GM19328 (cell line): ENCODE measurements at regions not wholly inside any gene's neighbourhood (a gene's known extent, or its start where the extent isn't known, plus 50 kb on each side); places are given as distances from the start of the nearest gene placed in this dataset.

Experiments used
- ATAC-seq: cut with Tn5 transposase; IDR thresholded peaks from one replicate; pipeline ENCODE4 v1.9.1; 2021; ENCODE audit warnings: mild to moderate bottlenecking, moderate library complexity; ENCODE audit not compliant: unreplicated experiment

DNA sequence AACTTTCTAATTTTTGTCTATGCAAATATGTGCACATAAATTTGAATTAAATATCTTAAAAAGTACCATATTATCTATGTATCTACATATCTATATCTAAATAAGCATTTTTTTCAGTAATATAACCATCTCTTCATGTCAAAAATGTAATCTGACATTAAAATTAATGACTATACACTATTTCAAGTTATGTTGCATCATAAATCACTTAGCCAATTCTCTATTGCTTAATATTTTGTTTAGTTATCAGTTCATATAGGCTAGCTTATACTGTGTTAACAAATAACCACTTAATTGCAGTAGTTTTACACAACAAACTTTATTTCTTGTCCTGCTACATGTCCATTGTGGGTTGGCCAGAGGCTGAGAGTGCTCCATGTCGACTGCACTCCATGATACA, 360.8 kb downstream of the EPM2A start:
- no peak for ATAC-seq

- no peak for ATAC-seq
These were observed 359.8 kb downstream of the EPM2A start for GRCh38 chr6:145375502-145375901.

- no peak for ATAC-seq
These were observed 355.1 kb downstream of the EPM2A start for GRCh38 chr6:145380186-145380585.

DNA sequence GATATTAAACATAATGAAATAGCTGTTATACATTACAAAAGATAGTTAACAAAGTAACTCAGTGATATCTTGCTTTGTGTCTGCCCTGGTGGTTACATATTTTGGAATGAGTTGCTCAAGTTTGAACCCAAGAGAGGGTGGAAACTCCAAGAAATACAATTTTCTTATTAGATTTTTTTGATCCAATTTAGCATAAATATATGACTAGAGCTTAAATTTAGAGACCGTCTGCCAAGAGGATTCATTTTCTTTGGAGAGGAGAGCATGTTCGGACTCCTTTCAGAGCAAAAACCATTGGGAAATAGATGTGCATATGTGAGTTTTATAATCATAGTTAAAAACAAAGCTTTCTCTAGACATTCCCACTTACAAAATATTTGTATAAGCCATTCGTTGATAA, 353.4 kb downstream of the EPM2A start:
- no peak for ATAC-seq

GRCh38 chr6:145383428-145383827, 351.9 kb downstream of the EPM2A start:
- ATAC-seq: no peak

DNA sequence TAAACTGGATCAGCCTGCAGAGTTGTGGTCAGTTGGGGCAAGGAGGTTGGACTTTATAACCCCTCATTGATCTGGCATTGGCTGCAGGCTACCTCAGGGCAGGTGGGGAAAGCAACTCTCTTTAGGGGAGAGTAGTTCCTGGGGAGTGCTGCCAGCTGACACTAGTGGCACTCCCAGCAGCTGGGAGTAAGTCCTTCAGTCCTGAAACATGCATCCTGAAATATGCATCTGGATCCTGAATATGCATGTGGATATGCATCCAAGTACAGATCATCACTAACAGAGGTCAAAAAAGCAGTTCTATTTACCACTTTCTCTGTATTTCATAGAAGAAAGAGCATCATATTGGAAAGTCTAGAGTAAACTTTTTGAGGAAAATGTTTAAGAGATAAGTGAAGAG, 350.8 kb downstream of the EPM2A start:
- no peak for ATAC-seq

GRCh38 chr6:145396499-145396898, 338.8 kb downstream of the EPM2A start:
- no peak for ATAC-seq

DNA sequence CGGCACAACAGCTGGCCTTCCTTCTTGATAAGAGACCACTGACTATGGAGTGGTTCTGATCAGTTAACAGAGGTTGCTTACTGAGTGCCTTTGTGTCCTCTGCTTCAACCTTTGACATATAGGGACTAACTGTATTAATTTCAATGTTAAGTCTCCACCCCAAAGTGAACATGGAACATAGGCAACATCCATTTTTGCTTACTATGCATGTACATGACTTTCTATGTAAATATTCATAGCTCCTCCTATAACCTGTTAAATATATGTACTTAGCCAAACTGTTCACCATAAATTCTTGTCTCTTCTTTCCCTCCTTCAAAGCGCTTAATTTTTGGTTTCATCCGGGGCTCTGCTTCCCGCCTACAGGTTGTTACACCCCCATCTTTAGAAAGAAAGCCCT, 334.8 kb downstream of the EPM2A start:
- no peak for ATAC-seq

DNA sequence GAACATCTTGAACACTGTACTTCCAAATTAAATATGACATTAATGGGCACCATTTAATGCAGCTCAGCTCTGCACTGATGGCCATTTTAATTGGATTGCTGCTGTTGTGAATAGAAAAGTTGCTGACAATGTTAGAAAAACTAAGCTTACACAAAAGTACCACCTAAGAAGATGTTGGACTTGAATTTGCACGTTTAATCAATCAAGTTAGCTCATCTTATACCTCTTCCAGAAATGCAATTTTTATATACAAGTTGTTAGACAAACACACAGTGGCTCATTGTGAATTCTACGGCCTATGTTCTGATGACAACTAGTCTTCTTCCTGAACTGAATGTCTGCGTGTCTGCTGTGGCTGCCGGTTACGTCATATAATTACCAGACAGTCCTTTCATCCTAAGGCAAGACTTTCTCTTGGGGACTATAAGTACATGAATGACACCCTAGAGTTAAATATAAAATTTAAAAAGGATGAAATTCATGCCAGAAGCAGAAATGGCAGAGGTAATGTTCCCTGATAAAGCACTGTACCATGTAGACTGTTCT, 330.2 kb downstream of the EPM2A start:
- ATAC-seq: no peak

DNA sequence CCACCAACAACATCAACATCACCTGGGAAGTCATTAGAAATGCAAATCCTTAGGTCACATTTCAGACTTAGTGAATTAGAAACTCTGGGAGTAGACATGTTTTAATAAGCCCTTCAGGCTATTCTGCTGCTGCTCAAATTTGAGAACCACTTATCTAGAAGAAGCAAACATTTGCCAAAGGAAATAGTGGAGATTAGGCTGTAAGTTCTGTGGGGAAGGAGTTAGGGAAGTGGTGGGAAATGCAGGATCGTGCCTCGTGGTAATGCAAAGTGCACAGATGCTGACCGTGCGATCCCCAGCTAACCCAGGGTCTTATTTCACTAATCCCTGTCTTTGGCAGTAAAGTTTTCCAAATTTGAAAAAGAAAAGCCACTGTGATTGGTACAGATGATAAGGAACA, 328.5 kb downstream of the EPM2A start:
- no peak for ATAC-seq

DNA sequence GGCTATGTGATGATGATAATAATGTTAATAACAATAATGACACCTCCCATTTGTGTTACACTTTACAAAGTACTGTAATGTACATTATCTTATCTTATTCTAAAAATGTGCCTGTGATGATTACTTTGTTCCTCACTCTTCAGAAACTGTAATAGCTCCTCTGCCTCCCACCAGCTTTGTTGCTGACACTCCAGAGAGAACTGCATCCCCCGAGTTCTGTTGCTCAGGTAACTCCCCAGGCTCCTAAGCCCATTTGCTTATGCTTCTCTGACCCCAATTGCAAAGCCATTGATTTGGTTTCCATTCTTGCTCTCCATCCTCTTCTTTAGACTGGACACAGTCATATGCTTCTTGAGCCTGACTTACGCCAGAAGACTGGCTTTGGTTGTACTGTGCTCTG, 319.7 kb downstream of the EPM2A start:
- ATAC-seq: no peak

DNA sequence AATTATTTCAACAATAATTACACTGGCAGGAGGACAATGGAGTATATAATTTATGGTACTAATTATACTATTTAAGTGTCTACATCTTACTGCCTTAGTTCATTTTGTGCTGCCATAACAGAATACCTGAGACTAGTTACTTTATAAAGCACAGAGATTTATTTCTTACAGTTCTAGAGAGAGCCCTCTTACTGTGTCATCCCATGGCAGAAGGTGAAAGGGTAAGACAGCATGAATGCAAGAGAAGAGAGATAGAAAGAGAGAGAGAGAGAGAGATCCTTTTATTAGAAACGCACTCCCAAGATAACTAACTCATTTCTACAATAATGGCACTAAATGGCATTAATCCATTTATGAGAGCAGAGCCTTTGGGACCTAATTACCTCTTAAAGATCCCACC, 314.7 kb downstream of the EPM2A start:
- no peak for ATAC-seq

DNA sequence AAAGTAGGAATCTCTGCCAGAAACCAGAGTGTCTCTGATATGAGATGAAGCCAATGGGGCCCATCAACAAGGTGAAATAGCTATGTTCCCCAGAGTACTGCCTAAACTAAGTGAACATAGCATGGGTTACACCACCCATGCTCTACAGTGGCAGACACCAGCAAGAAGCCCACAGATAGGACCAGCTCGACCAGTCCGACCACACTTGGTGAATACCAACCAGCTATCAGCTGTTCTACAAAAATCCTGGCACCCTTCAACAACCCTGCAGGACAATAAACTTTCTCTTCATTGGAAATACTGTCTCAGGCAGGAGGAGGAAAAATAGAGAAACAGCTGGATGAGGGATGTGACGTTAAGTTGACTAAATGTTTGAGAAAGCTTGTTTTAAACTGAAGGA, 311.4 kb downstream of the EPM2A start:
- no peak for ATAC-seq

DNA sequence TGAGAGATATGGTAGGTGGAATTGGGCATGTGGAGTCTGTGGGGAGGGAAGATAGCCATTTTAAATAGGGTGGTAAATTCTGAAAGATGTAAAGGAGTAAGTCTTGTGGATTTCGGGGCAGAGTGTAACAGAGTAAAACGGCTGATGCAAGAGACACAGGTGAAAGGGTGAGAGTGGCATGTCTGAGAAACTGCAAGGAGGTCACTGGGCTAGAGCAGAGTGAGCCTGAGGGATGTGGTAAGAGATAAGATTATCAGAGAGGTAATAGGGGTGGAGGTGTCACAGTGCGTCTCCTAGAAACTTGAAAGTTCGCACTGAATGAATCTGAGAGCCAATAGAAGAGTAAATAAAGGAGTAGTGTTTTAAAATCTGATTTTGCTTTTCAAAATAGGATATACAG, 308.1 kb downstream of the EPM2A start:
- ATAC-seq: no peak

GRCh38 chr6:145428706-145429105, 306.6 kb downstream of the EPM2A start:
- ATAC-seq: no peak

DNA sequence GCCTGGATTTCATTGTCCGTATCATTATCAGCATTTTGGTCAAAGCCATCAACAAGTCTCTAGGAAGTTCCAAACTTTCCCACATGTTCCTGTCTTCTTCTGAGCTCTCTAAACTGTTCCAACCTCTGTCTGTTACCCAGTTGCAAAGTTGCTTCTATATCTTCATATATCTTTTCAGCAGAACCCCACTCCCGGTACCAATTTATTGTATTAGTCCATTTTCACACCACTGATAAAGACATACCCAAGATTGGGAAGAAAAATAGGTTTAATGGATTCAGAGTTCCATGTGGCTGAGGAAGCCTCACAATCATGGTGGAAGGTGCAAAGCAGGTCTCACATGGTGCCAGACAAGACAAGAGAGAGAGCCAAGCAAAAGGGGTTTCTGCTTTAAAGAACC, 293.2 kb downstream of the EPM2A start:
- ATAC-seq: no peak

DNA sequence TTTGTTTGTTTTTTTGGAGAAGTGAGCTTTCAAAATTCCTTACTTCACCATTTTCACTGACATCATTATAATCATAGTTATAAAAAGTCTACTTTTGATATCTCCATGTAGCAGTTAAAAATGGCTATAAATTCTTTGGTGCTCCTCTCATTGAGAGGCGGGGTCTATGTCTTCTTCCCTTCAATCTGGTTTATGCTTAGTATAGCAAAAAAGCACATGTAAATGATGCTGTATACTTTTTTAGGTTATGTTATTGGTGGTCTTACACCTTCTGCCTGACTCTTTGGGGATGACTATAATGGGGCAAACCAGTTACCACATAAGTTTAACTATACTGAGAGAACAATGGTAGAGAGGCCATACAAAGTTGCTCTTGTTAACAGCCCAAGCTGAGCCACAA, 289.6 kb downstream of the EPM2A start:
- ATAC-seq: no peak

GRCh38 chr6:145451029-145451428, 284.3 kb downstream of the EPM2A start:
- ATAC-seq: no peak

- no peak for ATAC-seq
These were observed 281.9 kb downstream of the EPM2A start for GRCh38 chr6:145453376-145453775.

DNA sequence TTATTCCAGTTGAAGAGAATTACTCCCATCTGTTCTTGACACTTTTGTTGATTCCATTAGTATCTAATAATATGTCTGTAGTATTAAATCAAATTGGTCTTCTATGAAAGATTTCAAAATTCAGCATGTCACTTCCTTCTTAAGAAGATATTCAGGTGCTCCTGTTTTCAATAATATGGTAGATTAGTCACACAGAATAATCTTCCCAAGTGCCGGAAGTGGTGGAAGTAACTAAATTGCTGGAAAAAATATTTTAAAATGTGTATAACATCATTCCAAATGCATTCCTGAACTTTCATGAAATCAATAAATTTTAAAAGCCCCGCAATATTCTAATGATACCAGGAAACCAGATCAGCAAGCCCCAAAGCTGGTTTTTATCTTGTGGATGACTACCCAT, 281.3 kb downstream of the EPM2A start:
- no peak for ATAC-seq

GRCh38 chr6:145457556-145457955, 277.8 kb downstream of the EPM2A start:
- ATAC-seq: no peak

- no peak for ATAC-seq
These were observed 266.8 kb downstream of the EPM2A start for GRCh38 chr6:145468534-145468933.

- ATAC-seq: no peak
These were observed 266.3 kb downstream of the EPM2A start for GRCh38 chr6:145469021-145469420.
